ENCODE measurements at regions not wholly inside any gene's neighbourhood (a gene's known extent, or its start where the extent isn't known, plus 50 kb on each side); places are given as distances from the start of the nearest gene placed in this dataset.

- no peak overlapping the region for H3K4me3 ChIP-seq (ENCODE audit: low read depth, low read length)
- in situ Hi-C loops (cut with HindIII; ENCODE audit: low sequenced_read_pairs), result no loop called here
- no peak for DNase-seq (ENCODE audit: low read depth)
- TF ChIP-seq CTCF (IDR thresholded peaks at IDR 0.05; ENCODE audit: low read depth, low read length, missing control alignments), result no peak
Measured at GRCh38 chr4:167578906-167579305, 344.6 kb upstream of the SPOCK3 start.

- no peak overlapping the region for H3K4me3 ChIP-seq (ENCODE audit: low read depth, low read length)
- in situ Hi-C loops (cut with HindIII; ENCODE audit: low sequenced_read_pairs), result no loop called here
- TF ChIP-seq CTCF (IDR thresholded peaks at IDR 0.05; ENCODE audit: low read depth, low read length, missing control alignments), result no peak
- no peak for DNase-seq (ENCODE audit: low read depth)
Measured at GRCh38 chr4:167581449-167581965, 347.2 kb upstream of the SPOCK3 start.

- no peak overlapping the region for H3K4me3 ChIP-seq (ENCODE audit: low read depth, low read length)
- TF ChIP-seq CTCF (IDR thresholded peaks at IDR 0.05; ENCODE audit: low read depth, low read length, missing control alignments), result no peak
- no peak for DNase-seq (ENCODE audit: low read depth)
- in situ Hi-C loops (cut with HindIII; ENCODE audit: low sequenced_read_pairs), result no loop called here
Measured at GRCh38 chr4:167587361-167587760, 353.1 kb upstream of the SPOCK3 start.

- DNase-seq (ENCODE audit: low read depth), result no peak
- in situ Hi-C loops (cut with HindIII; ENCODE audit: low sequenced_read_pairs), result no loop called here
- TF ChIP-seq CTCF (IDR thresholded peaks at IDR 0.05; ENCODE audit: low read depth, low read length, missing control alignments), result no peak
- H3K4me3 ChIP-seq (ENCODE audit: low read depth, low read length), result no peak overlapping the region
Measured at GRCh38 chr4:167595898-167596297, 361.6 kb upstream of the SPOCK3 start.

GRCh38 chr4:167602157-167602556, 367.9 kb upstream of the SPOCK3 start:
- no peak for TF ChIP-seq CTCF (IDR thresholded peaks at IDR 0.05; ENCODE audit: low read depth, low read length, missing control alignments)
- no peak overlapping the region for H3K4me3 ChIP-seq (ENCODE audit: low read depth, low read length)
- DNase-seq (ENCODE audit: low read depth), result no peak
- in situ Hi-C loops (cut with HindIII; ENCODE audit: low sequenced_read_pairs), result no loop called here

- no peak overlapping the region for H3K4me3 ChIP-seq (ENCODE audit: low read depth, low read length)
- no peak for DNase-seq (ENCODE audit: low read depth)
- no peak for TF ChIP-seq CTCF (IDR thresholded peaks at IDR 0.05; ENCODE audit: low read depth, low read length, missing control alignments)
- in situ Hi-C loops (cut with HindIII; ENCODE audit: low sequenced_read_pairs), result no loop called here
Measured at GRCh38 chr4:167606551-167606950, 372.3 kb upstream of the SPOCK3 start.

GRCh38 chr4:167613381-167613780, 379.1 kb upstream of the SPOCK3 start:
- in situ Hi-C loops (cut with HindIII; ENCODE audit: low sequenced_read_pairs), result no loop called here
- no peak overlapping the region for H3K4me3 ChIP-seq (ENCODE audit: low read depth, low read length)
- DNase-seq (ENCODE audit: low read depth), result no peak
- TF ChIP-seq CTCF (IDR thresholded peaks at IDR 0.05; ENCODE audit: low read depth, low read length, missing control alignments), result no peak

Measured in astrocyte of the cerebellum (primary cell).